ENCODE measurements at regions not wholly inside any gene's neighbourhood (a gene's known extent, or its start where the extent isn't known, plus 50 kb on each side); places are given as distances from the start of the nearest gene placed in this dataset.
"Not testable (repeated sequence)": the region's sequence is repeated elsewhere in the genome, so short reads cannot be mapped to it uniquely, and the experiment has no call there.

DNA sequence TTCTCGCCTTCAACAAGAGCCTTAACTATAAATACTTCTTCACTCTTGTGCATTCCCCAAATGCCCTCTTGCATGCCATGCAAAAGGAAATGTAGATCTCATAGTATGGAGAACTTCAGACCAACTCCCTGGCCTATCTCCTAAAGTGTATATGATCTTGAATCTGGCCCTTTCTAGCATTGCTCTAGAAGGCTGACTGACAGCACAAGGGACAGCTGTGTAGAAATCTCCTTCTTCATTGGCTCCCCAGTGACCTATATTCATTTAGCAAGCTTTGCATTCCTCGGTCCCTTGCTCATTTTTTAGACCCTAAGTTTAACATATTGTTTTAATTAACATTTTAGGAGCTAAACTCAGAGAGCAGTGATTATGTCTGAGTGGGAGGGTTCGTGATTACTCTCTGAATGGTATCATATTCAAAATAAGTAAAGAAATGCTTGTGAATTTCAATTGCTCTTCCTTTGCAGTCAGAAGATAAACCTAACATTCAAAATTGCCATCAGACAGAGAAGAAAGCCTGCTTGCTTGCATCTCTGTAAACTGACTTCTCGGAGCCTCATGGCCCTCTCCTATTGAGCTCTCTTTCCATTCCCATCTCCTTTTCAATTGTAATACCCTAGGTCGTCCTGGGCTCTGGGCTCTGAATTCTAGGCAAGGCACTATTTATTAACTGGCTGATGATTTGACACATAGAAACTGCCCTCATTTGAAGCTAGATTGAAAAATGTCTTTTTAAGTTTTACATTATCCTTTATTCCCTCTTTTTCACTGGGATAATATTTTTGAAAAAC lies 120.3 kb upstream of the PRKG2 start:
- Mint-ChIP-seq H3K4me3 (ENCODE audit: unreplicated experiment) (no peak overlapping the region), H3K27ac (ENCODE audit: unreplicated experiment) (no peak overlapping the region), H3K4me1 (ENCODE audit: low read depth, unreplicated experiment) (no peaks in the 10 kb centered on the region), H3K36me3 (ENCODE audit: insufficient read depth, unreplicated experiment) (no peaks in the 10 kb centered on the region), H3K9me3 (ENCODE audit: unreplicated experiment) (peaks cover 2% of the 10 kb centered on the region), H3K27me3 (ENCODE audit: insufficient read depth, unreplicated experiment) (no peaks in the 10 kb centered on the region)
- no peak for DNase-seq
- no peak overlapping the region for H3K4me3 ChIP-seq (ENCODE audit: low read depth, low read length)
- intact Hi-C loops (cut with micrococcal nuclease; ENCODE audit: unreplicated experiment), result no loop called here
- H3K27me3 ChIP-seq (replicated peaks; ENCODE audit: control insufficient read depth, insufficient read depth, low read length), result no peaks in the 10 kb centered on the region
- TF ChIP-seq, protein P1, sequence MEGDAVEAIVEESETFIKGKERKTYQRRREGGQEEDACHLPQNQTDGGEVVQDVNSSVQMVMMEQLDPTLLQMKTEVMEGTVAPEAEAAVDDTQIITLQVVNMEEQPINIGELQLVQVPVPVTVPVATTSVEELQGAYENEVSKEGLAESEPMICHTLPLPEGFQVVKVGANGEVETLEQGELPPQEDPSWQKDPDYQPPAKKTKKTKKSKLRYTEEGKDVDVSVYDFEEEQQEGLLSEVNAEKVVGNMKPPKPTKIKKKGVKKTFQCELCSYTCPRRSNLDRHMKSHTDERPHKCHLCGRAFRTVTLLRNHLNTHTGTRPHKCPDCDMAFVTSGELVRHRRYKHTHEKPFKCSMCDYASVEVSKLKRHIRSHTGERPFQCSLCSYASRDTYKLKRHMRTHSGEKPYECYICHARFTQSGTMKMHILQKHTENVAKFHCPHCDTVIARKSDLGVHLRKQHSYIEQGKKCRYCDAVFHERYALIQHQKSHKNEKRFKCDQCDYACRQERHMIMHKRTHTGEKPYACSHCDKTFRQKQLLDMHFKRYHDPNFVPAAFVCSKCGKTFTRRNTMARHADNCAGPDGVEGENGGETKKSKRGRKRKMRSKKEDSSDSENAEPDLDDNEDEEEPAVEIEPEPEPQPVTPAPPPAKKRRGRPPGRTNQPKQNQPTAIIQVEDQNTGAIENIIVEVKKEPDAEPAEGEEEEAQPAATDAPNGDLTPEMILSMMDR (IDR thresholded peaks at IDR 0.05; ENCODE audit: insufficient read depth in 1 of 2, low read depth in 1 of 2, low read length in 1 of 2, severe bottlenecking in 1 of 2, unreplicated experiment in 1 of 2), result no peak
- no peaks in the 10 kb centered on the region for H3K4me1 ChIP-seq
- ChIA-PET POLR2A (interaction anchor here (0.5 kb wide), 1 partner anchor 37 kb away, joined by 4 read pairs; no protein-coding TSS in a partner anchor), CTCF (no interaction called here)
- H3K36me3 ChIP-seq (ENCODE audit: control insufficient read depth, insufficient read depth, low read length), result no peaks in the 10 kb centered on the region
- no TSS peak for BruUV-seq (replicated peaks)
- H3K9me3 ChIP-seq, result no peaks in the 10 kb centered on the region

DNA sequence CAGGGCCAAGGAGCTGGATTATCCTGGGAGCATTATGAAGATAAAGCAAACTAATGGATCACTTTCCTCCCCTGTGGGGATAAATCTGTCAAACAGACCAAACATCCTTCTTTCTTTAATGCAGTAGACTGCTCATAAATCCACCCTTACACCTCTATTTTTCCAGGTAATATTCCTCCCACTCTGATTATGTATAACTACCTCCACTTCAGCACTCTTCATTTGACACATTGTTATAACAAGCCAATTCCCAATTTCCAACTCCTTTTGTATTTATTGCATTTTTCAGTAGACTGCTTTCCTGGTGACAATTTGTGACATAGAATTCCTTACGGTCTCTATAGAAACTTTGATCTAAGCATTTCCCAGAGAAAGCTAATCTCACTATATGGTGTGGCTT lies 115.0 kb upstream of the PRKG2 start:
- intact Hi-C loops (cut with micrococcal nuclease; ENCODE audit: unreplicated experiment), result no loop called here
- no peak for DNase-seq
- CTCF ChIA-PET, result no interaction called here
- Mint-ChIP-seq H3K36me3 (ENCODE audit: insufficient read depth, unreplicated experiment) (peaks cover 6% of the 10 kb centered on the region), H3K4me3 (ENCODE audit: unreplicated experiment) (no peak overlapping the region), H3K9me3 (ENCODE audit: unreplicated experiment) (peaks cover 39% of the 10 kb centered on the region), H3K4me1 (ENCODE audit: low read depth, unreplicated experiment) (peaks cover 7% of the 10 kb centered on the region), H3K27ac (ENCODE audit: unreplicated experiment) (no peak overlapping the region), H3K27me3 (ENCODE audit: insufficient read depth, unreplicated experiment) (no peaks in the 10 kb centered on the region)
- Histone ChIP-seq H3K4me1 (peaks cover 13% of the 10 kb centered on the region; the same call in 1 of the 2 replicates), H3K4me3 (ENCODE audit: low read depth, low read length) (no peak overlapping the region), H3K36me3 (ENCODE audit: control insufficient read depth, insufficient read depth, low read length) (no peaks in the 10 kb centered on the region), H3K27me3 (replicated peaks; ENCODE audit: control insufficient read depth, insufficient read depth, low read length) (no peaks in the 10 kb centered on the region), H3K9me3 (peaks cover 13% of the 10 kb centered on the region)
- no TSS peak for BruUV-seq (replicated peaks)
- TF ChIP-seq, protein P1 (IDR thresholded peaks at IDR 0.05; ENCODE audit: insufficient read depth in 1 of 2, low read depth in 1 of 2, low read length in 1 of 2, severe bottlenecking in 1 of 2, unreplicated experiment in 1 of 2), result no peak
- POLR2A ChIA-PET, result no interaction called here

DNA sequence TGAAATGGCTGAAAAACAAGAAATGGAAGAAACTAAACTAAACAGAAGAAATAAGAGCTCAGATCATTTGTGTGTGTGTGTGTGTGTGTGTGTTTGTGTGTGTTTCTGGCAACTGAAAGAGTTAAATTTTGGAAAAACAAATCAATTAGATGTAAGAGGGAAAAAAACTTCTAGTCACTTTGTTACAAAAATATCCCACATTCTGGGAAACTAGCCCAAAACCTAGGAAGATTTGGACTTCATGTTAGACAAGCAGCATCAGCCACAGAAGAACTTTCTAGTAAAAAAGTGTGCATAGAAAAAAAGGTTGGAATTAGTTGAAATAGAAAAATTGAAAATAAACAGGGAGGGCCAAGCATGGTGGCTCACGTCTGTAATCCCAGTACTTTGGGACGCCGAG lies 111.6 kb upstream of the PRKG2 start:
- H3K27me3 ChIP-seq (replicated peaks; ENCODE audit: control insufficient read depth, insufficient read depth, low read length), result no peaks in the 10 kb centered on the region
- BruUV-seq (replicated peaks), result no TSS peak
- no peaks in the 10 kb centered on the region for H3K36me3 ChIP-seq (ENCODE audit: control insufficient read depth, insufficient read depth, low read length)
- H3K4me1 Mint-ChIP-seq (ENCODE audit: low read depth, unreplicated experiment), result peaks cover 15% of the 10 kb centered on the region
- ChIA-PET POLR2A (no interaction called here), CTCF (no interaction called here)
- H3K9me3 ChIP-seq, result peaks cover 18% of the 10 kb centered on the region
- H3K36me3 Mint-ChIP-seq (ENCODE audit: insufficient read depth, unreplicated experiment), result peaks cover 6% of the 10 kb centered on the region
- no peak for DNase-seq
- no peak overlapping the region for H3K27ac Mint-ChIP-seq (ENCODE audit: unreplicated experiment)
- intact Hi-C loops (cut with micrococcal nuclease; ENCODE audit: unreplicated experiment), result loop anchor here (5.0 kb wide), 1 partner anchor 69 kb away; no protein-coding TSS in a partner anchor
- TF ChIP-seq, protein P1 (IDR thresholded peaks at IDR 0.05; ENCODE audit: insufficient read depth in 1 of 2, low read depth in 1 of 2, low read length in 1 of 2, severe bottlenecking in 1 of 2, unreplicated experiment in 1 of 2), result no peak
- no peak overlapping the region for H3K4me3 Mint-ChIP-seq (ENCODE audit: unreplicated experiment)
- no peak overlapping the region for H3K4me3 ChIP-seq (ENCODE audit: low read depth, low read length)
- H3K4me1 ChIP-seq, result peaks cover 13% of the 10 kb centered on the region; the same call in 1 of the 2 replicates
- peaks cover 64% of the 10 kb centered on the region for H3K9me3 Mint-ChIP-seq (ENCODE audit: unreplicated experiment)
- H3K27me3 Mint-ChIP-seq (ENCODE audit: insufficient read depth, unreplicated experiment), result no peaks in the 10 kb centered on the region

DNA sequence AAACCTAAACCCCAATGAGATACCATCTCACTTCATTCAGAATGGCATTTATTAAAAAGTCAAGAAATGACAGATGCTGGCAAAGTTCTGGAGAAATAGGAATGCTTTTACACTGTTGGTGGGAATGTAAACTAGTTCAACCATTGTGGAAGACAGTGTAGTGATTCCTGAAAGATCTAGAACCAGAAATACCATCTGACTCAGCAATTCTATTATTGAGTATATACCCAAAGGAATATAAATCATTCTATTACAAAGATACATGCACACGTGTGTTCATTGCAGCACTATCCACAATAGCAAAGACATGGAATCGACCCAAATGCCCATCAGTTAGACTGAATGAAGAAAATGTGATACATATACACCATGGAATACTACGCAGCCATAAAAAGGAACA lies 109.6 kb upstream of the PRKG2 start:
- H3K4me3 Mint-ChIP-seq (ENCODE audit: unreplicated experiment); DNase-seq; H3K27me3 ChIP-seq (replicated peaks; ENCODE audit: control insufficient read depth, insufficient read depth, low read length); H3K27ac Mint-ChIP-seq (ENCODE audit: unreplicated experiment); H3K4me3 ChIP-seq (ENCODE audit: low read depth, low read length); BruUV-seq (replicated peaks); POLR2A ChIA-PET; CTCF ChIA-PET; H3K36me3 Mint-ChIP-seq (ENCODE audit: insufficient read depth, unreplicated experiment); intact Hi-C loops (cut with micrococcal nuclease; ENCODE audit: unreplicated experiment); H3K36me3 ChIP-seq (ENCODE audit: control insufficient read depth, insufficient read depth, low read length); H3K27me3 Mint-ChIP-seq (ENCODE audit: insufficient read depth, unreplicated experiment): not testable (repeated sequence)
- Mint-ChIP-seq H3K9me3 (ENCODE audit: unreplicated experiment) (peaks cover 56% of the 10 kb centered on the region), H3K4me1 (ENCODE audit: low read depth, unreplicated experiment) (peaks cover 19% of the 10 kb centered on the region)
- peaks cover 13% of the 10 kb centered on the region; the same call in 1 of the 2 replicates for H3K4me1 ChIP-seq
- peaks cover 18% of the 10 kb centered on the region for H3K9me3 ChIP-seq
